Breast epithelium (tissue), 3 donors: ENCODE measurements at regions not wholly inside any gene's neighbourhood (a gene's known extent, or its start where the extent isn't known, plus 50 kb on each side); places are given as distances from the start of the nearest gene placed in this dataset.

ENCODE experiments used
- CTCF ChIP-seq, 3 donors: fragments of 450-650 bp; IDR thresholded peaks; one replicate each; pipeline ENCODE4 v1.5.1; 2016 to 2017; ENCODE audit warnings: antibody characterized with exemption in 3 of 3, mild to moderate bottlenecking in 3 of 3, moderate library complexity in 3 of 3
- POLR2A ChIP-seq: fragments of 450-650 bp; IDR thresholded peaks from one replicate; pipeline ENCODE4 v1.6.1; 2016; ENCODE audit warnings: antibody characterized with exemption, mild to moderate bottlenecking, moderate library complexity
- POLR2AphosphoS5 ChIP-seq, 3 donors: sonication (generic); formaldehyde crosslinking; IDR thresholded peaks; one replicate each; pipeline ENCODE4 v1.6.1; 2017; ENCODE audit warnings: antibody characterized with exemption in 3 of 3

GRCh38 chr12:83763425-83763824, 1076.7 kb downstream of the TMTC2 start:
- TF ChIP-seq CTCF (IDR thresholded peaks at IDR 0.05) (no peak), POLR2A (no peak), POLR2AphosphoS5 (IDR thresholded peaks at IDR 0.05) (no peak)
